AG04450 (cell line): ENCODE measurements at regions not wholly inside any gene's neighbourhood (a gene's known extent, or its start where the extent isn't known, plus 50 kb on each side); places are given as distances from the start of the nearest gene placed in this dataset.

ENCODE experiments used
- CTCF ChIA-PET: fragments of 300-600, 350-600 bp; formaldehyde crosslinking; extraction: SDS; loops from one replicate; lab custom pipeline; 2022; ENCODE audit warnings: antibody characterized with exemption, inconsistent platforms; lab: Charles Lee
- POLR2A ChIA-PET: fragments of 350-600 bp; formaldehyde crosslinking; extraction: SDS; loops from one replicate; lab custom pipeline; 2021; ENCODE audit warnings: antibody characterized with exemption, inconsistent platforms; lab: Yijun Ruan, JAX
- DNase-seq: peaks from one replicate; pipeline ENCODE4 v3.0.0-alpha.2; 2011; ENCODE audit warnings: low read depth, low spot score
- H3K27ac ChIP-seq: one replicate; pipeline ENCODE4 v1.5.1; 2012; ENCODE audit warnings: low read depth, low read length, control low read depth
- H3K27me3 ChIP-seq: one replicate; pipeline ENCODE4 v1.6.0; 2012; ENCODE audit warnings: low read length; ENCODE audit not compliant: control insufficient read depth, insufficient read depth
- H3K4me3 ChIP-seq: 2 replicates; pipeline ENCODE4 v1.5.1; 2011; ENCODE audit warnings: mild to moderate bottlenecking, low read depth, low read length, control low read depth
- H3K9me3 ChIP-seq: 2 replicates; pipeline ENCODE4 v1.5.1; 2012; ENCODE audit warnings: low read length; ENCODE audit not compliant: control insufficient read depth, insufficient read depth
- TF ChIP-seq, protein P1 (sequence below): IDR thresholded peaks from 2 replicates; pipeline ENCODE4 v1.5.1; 2011; ENCODE audit warnings: low read depth, low read length, control low read depth, inconsistent platforms

DNA sequence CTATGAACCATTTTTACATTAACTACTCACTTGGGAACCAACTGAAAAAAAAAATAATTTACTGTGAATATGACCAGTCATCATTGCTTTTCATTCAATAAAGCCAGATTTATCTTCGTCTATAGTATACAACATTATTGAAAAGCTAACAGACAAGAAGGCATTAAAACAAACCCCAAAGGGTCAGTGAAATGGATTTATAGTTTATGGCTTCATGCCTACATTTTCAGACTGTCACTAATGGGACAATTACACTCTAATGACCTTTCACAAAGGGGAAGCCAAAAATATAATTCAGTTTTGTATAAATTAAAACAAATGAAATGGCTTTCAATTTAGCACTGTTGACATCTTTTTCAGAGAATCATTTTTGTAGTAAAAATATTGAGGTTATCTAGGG is 169.1 kb downstream of the DSEL start:
- no peak for DNase-seq
- H3K27ac ChIP-seq: no peak overlapping the region
- POLR2A ChIA-PET: no interaction called here
- no peaks in the 10 kb centered on the region for H3K27me3 ChIP-seq
- no peak overlapping the region for H3K4me3 ChIP-seq
- TF ChIP-seq, protein P1, sequence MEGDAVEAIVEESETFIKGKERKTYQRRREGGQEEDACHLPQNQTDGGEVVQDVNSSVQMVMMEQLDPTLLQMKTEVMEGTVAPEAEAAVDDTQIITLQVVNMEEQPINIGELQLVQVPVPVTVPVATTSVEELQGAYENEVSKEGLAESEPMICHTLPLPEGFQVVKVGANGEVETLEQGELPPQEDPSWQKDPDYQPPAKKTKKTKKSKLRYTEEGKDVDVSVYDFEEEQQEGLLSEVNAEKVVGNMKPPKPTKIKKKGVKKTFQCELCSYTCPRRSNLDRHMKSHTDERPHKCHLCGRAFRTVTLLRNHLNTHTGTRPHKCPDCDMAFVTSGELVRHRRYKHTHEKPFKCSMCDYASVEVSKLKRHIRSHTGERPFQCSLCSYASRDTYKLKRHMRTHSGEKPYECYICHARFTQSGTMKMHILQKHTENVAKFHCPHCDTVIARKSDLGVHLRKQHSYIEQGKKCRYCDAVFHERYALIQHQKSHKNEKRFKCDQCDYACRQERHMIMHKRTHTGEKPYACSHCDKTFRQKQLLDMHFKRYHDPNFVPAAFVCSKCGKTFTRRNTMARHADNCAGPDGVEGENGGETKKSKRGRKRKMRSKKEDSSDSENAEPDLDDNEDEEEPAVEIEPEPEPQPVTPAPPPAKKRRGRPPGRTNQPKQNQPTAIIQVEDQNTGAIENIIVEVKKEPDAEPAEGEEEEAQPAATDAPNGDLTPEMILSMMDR: no peak
- CTCF ChIA-PET: no interaction called here
- no peaks in the 10 kb centered on the region for H3K9me3 ChIP-seq

DNA sequence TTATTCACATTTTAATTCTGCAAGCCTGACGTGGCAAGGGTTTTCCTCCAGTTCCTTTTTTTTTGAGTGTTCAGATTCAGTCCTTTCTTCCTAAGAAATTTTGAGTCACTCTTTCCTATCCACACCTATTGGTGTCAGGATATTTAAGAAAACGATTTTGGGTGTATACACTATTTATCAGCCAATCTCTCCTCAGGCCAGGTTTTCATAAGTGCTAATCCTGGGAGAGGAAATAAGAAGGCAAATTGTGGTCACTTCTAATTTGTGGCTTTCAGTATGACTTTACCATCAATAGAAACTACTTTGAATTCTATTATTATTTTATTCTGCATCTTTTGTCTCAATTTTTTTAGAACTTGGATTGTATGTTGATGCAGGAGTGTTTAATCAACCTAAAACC is 174.4 kb downstream of the DSEL start:
- no peaks in the 10 kb centered on the region for H3K27me3 ChIP-seq
- POLR2A ChIA-PET: no interaction called here
- H3K4me3 ChIP-seq: no peak overlapping the region
- DNase-seq: no peak
- CTCF ChIA-PET: no interaction called here
- TF ChIP-seq, protein P1: no peak
- no peak overlapping the region for H3K27ac ChIP-seq
- peaks cover 5% of the 10 kb centered on the region for H3K9me3 ChIP-seq

DNA sequence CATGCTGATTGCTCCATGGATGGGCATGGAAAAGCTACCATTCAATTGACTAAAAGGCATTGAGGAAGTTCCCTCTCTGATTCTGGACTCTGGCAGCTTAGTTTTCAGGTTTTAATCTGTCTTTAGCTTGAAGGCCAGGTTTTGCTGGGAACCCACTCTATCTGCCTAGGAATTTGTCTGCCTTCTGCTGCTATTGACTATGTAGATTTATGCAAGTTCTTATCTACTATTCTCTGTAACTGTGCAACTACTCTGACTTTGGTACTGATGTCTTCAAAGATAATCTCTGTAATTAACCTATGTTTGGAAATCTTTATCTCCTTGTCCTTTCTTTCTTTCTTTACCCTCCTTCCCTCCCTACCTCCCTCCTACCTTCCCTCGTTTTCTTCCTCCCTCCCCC is 178.8 kb downstream of the DSEL start:
- no peak overlapping the region for H3K4me3 ChIP-seq
- DNase-seq: no peak
- no peaks in the 10 kb centered on the region for H3K27me3 ChIP-seq
- ChIA-PET CTCF (no interaction called here), POLR2A (no interaction called here)
- TF ChIP-seq, protein P1: no peak
- peaks cover 7% of the 10 kb centered on the region for H3K9me3 ChIP-seq
- H3K27ac ChIP-seq: no peak overlapping the region

DNA sequence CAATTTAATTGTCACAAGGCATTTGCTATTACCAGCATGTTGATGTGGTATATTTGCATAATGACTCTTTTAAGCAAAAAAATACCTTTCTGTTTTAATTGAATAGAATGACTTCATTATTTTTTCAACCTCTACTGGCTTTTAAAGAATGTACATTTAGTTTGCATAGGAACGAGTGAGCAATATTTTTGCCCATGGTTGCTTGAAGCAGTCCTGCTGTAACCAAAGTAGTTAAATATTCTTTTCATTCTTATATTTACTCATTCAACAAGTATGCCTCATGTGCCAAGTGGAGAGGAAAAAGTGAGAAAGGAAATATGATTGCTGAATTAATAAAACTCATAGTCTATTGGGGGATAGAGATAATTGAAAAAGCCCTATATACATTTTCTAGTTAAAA is 184.7 kb downstream of the DSEL start:
- no peak overlapping the region for H3K27ac ChIP-seq
- no peaks in the 10 kb centered on the region; the same call in 1 of the 2 replicates for H3K9me3 ChIP-seq
- TF ChIP-seq, protein P1: no peak
- DNase-seq: no peak
- POLR2A ChIA-PET: no interaction called here
- no peaks in the 10 kb centered on the region for H3K27me3 ChIP-seq
- no peak overlapping the region for H3K4me3 ChIP-seq
- CTCF ChIA-PET: no interaction called here

DNA sequence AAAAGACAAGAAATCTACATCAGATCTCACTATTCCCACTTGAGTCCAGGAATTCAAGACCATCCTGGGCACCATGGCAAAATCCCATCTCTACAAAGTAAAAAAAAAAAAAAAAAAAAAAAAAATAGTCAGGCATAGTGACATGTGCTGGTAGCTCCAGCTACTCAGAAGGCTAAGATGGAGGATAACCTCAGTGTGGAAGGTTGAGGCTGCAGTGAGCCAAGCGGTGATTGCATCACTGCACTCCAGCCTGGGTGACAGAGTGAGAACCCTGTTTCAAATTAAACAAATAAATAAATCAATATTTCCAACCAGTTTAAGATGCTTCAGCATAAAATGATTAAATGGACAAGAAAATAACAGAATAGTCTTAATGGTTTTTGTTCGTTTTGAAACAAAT is 197.4 kb downstream of the DSEL start:
- Histone ChIP-seq H3K9me3 (no peaks in the 10 kb centered on the region), H3K27ac (no peak overlapping the region), H3K4me3 (no peak overlapping the region), H3K27me3 (no peaks in the 10 kb centered on the region)
- POLR2A ChIA-PET: no interaction called here
- TF ChIP-seq, protein P1: no peak
- no peak for DNase-seq
- CTCF ChIA-PET: interaction anchor here (0.6 to 0.9 kb wide), 2 partner anchors 9 to 16 kb away, joined by 3 read pairs; no protein-coding TSS in a partner anchor
